ENCODE measurements at regions not wholly inside any gene's neighbourhood (a gene's known extent, or its start where the extent isn't known, plus 50 kb on each side); places are given as distances from the start of the nearest gene placed in this dataset.

GRCh38 chr9:6073731-6074130, 58.3 kb upstream of the RANBP6 start:
- Histone ChIP-seq H3K9me3 (ENCODE audit: control insufficient read depth, low read length) (peaks cover 13% of the 10 kb centered on the region), H3K4me1 (ENCODE audit: control insufficient read depth, insufficient read depth, low read length) (no peaks in the 10 kb centered on the region), H3K36me3 (ENCODE audit: control insufficient read depth, insufficient read depth, low read length) (no peaks in the 10 kb centered on the region), H3K4me3 (ENCODE audit: low read length) (no peak overlapping the region), H3K9ac (ENCODE audit: extremely low read depth, low read length, poor library complexity, severe bottlenecking) (no peak overlapping the region), H3K27me3 (ENCODE audit: control insufficient read depth, insufficient read depth, low read length, poor library complexity, severe bottlenecking) (no peaks in the 10 kb centered on the region), H3K27ac (ENCODE audit: low read depth, low read length) (no peak overlapping the region)
- 91% methylated on average over 2 of the region's 2 CpGs; no CpG with 5 or more reads in 1 of the 2 experiments for WGBS, 2 experiments (ENCODE audit: insufficient coverage in 1 of 2, insufficient read length in 1 of 2)
- Mint-ChIP-seq H3K27me3 (ENCODE audit: insufficient read depth) (no peaks in the 10 kb centered on the region), H3K27ac (no peak overlapping the region), H3K36me3 (ENCODE audit: low read depth) (peaks cover 26% of the 10 kb centered on the region), H3K4me3 (no peak overlapping the region), H3K4me1 (peaks cover 11% of the 10 kb centered on the region), H3K9me3 (peaks cover 9% of the 10 kb centered on the region)
- TF ChIP-seq CTCF (conservative IDR thresholded peaks at IDR 0.05) = no peak
- no peak for DNase-seq

- no peak for TF ChIP-seq CTCF (conservative IDR thresholded peaks at IDR 0.05)
- Mint-ChIP-seq H3K27me3 (ENCODE audit: insufficient read depth) (no peaks in the 10 kb centered on the region), H3K36me3 (ENCODE audit: low read depth) (peaks cover 27% of the 10 kb centered on the region), H3K4me3 (no peak overlapping the region), H3K27ac (no peak overlapping the region), H3K4me1 (peaks cover 5% of the 10 kb centered on the region), H3K9me3 (peaks cover 9% of the 10 kb centered on the region)
- Histone ChIP-seq H3K9me3 (ENCODE audit: control insufficient read depth, low read length) (peaks cover 13% of the 10 kb centered on the region), H3K9ac (ENCODE audit: extremely low read depth, low read length, poor library complexity, severe bottlenecking) (no peak overlapping the region), H3K27ac (ENCODE audit: low read depth, low read length) (no peak overlapping the region), H3K27me3 (ENCODE audit: control insufficient read depth, insufficient read depth, low read length, poor library complexity, severe bottlenecking) (no peaks in the 10 kb centered on the region), H3K4me1 (ENCODE audit: control insufficient read depth, insufficient read depth, low read length) (no peaks in the 10 kb centered on the region), H3K4me3 (ENCODE audit: low read length) (no peak overlapping the region), H3K36me3 (ENCODE audit: control insufficient read depth, insufficient read depth, low read length) (no peaks in the 10 kb centered on the region)
- 88 to 96% methylated on average over 3 to 6 of the region's 7 CpGs for WGBS, 2 experiments (ENCODE audit: insufficient coverage in 1 of 2, insufficient read length in 1 of 2)
- DNase-seq = no peak
Measured at GRCh38 chr9:6072865-6073264, 57.4 kb upstream of the RANBP6 start.

GRCh38 chr9:6072453-6072852, 57.0 kb upstream of the RANBP6 start:
- DNase-seq = no peak
- Mint-ChIP-seq H3K27ac (no peak overlapping the region), H3K4me3 (no peak overlapping the region), H3K4me1 (peaks cover 5% of the 10 kb centered on the region), H3K27me3 (ENCODE audit: insufficient read depth) (no peaks in the 10 kb centered on the region), H3K36me3 (ENCODE audit: low read depth) (peaks cover 27% of the 10 kb centered on the region), H3K9me3 (peaks cover 9% of the 10 kb centered on the region)
- H3K27me3 ChIP-seq (ENCODE audit: control insufficient read depth, insufficient read depth, low read length, poor library complexity, severe bottlenecking) = no peaks in the 10 kb centered on the region
- peaks cover 13% of the 10 kb centered on the region for H3K9me3 ChIP-seq (ENCODE audit: control insufficient read depth, low read length)
- H3K4me3 ChIP-seq (ENCODE audit: low read length) = no peak overlapping the region
- H3K27ac ChIP-seq (ENCODE audit: low read depth, low read length) = no peak overlapping the region
- H3K9ac ChIP-seq (ENCODE audit: extremely low read depth, low read length, poor library complexity, severe bottlenecking) = no peak overlapping the region
- no peaks in the 10 kb centered on the region for H3K4me1 ChIP-seq (ENCODE audit: control insufficient read depth, insufficient read depth, low read length)
- no peak for TF ChIP-seq CTCF (conservative IDR thresholded peaks at IDR 0.05)
- no peaks in the 10 kb centered on the region for H3K36me3 ChIP-seq (ENCODE audit: control insufficient read depth, insufficient read depth, low read length)
